ENCODE measurements at regions not wholly inside any gene's neighbourhood (a gene's known extent, or its start where the extent isn't known, plus 50 kb on each side); places are given as distances from the start of the nearest gene placed in this dataset.

DNA sequence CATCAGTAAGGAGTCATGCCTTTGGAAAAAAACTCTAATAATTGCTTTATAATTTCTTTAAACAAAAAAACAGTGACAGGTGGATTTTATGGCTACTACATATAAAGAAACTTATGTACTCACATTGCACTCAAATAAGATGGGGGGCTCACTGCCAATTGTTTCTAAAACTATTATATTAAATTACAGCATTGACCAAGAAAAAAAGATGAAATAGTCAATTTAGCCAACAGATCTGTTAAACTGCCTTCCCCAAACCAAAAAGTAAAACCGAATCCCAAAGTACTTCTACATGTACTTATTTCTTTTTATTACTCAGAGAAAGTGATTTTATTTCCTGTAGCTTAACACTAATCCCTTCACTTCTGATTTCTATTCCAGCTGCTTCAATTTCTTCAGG lies 716.8 kb upstream of the SLITRK5 start:
- no peaks in the 10 kb centered on the region for H3K36me3 Mint-ChIP-seq (ENCODE audit: low read depth)
- H3K9me3 Mint-ChIP-seq (ENCODE audit: low read depth) = peaks cover 9% of the 10 kb centered on the region
- no peaks in the 10 kb centered on the region for H3K27me3 Mint-ChIP-seq (ENCODE audit: low read depth)
- TF ChIP-seq, protein P1, sequence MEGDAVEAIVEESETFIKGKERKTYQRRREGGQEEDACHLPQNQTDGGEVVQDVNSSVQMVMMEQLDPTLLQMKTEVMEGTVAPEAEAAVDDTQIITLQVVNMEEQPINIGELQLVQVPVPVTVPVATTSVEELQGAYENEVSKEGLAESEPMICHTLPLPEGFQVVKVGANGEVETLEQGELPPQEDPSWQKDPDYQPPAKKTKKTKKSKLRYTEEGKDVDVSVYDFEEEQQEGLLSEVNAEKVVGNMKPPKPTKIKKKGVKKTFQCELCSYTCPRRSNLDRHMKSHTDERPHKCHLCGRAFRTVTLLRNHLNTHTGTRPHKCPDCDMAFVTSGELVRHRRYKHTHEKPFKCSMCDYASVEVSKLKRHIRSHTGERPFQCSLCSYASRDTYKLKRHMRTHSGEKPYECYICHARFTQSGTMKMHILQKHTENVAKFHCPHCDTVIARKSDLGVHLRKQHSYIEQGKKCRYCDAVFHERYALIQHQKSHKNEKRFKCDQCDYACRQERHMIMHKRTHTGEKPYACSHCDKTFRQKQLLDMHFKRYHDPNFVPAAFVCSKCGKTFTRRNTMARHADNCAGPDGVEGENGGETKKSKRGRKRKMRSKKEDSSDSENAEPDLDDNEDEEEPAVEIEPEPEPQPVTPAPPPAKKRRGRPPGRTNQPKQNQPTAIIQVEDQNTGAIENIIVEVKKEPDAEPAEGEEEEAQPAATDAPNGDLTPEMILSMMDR (IDR thresholded peaks at IDR 0.05) = no peak
- no peak overlapping the region for H3K27ac Mint-ChIP-seq (ENCODE audit: unreplicated experiment)
- no peak for DNase-seq (ENCODE audit: low spot score)
- no peak overlapping the region for H3K4me3 Mint-ChIP-seq (ENCODE audit: unreplicated experiment)
- no peaks in the 10 kb centered on the region for H3K4me1 Mint-ChIP-seq (ENCODE audit: low read depth)

DNA sequence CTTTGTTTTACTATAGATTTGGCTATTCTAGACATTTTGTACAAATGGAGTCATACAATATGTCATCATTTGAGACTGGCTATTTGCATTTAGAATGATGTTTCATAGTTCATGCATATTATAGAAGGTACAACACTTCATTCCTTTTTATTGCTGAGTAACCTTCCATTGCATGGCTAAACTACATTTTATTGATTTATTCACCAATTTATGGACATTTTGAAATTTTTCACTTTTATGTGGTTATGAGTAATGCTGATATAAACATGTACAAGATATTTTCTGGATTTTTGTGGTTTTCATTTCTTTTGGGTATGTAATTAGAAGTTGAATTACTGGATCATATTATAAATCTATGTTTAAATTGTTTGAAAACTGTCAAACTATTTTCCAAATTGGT lies 710.3 kb upstream of the SLITRK5 start:
- Mint-ChIP-seq H3K27me3 (ENCODE audit: low read depth) (no peaks in the 10 kb centered on the region), H3K4me1 (ENCODE audit: low read depth) (no peaks in the 10 kb centered on the region), H3K9me3 (ENCODE audit: low read depth) (peaks cover 9% of the 10 kb centered on the region), H3K27ac (ENCODE audit: unreplicated experiment) (no peak overlapping the region), H3K4me3 (ENCODE audit: unreplicated experiment) (no peak overlapping the region), H3K36me3 (ENCODE audit: low read depth) (no peaks in the 10 kb centered on the region)
- no peak for DNase-seq (ENCODE audit: low spot score)
- TF ChIP-seq, protein P1 (IDR thresholded peaks at IDR 0.05) = no peak

DNA sequence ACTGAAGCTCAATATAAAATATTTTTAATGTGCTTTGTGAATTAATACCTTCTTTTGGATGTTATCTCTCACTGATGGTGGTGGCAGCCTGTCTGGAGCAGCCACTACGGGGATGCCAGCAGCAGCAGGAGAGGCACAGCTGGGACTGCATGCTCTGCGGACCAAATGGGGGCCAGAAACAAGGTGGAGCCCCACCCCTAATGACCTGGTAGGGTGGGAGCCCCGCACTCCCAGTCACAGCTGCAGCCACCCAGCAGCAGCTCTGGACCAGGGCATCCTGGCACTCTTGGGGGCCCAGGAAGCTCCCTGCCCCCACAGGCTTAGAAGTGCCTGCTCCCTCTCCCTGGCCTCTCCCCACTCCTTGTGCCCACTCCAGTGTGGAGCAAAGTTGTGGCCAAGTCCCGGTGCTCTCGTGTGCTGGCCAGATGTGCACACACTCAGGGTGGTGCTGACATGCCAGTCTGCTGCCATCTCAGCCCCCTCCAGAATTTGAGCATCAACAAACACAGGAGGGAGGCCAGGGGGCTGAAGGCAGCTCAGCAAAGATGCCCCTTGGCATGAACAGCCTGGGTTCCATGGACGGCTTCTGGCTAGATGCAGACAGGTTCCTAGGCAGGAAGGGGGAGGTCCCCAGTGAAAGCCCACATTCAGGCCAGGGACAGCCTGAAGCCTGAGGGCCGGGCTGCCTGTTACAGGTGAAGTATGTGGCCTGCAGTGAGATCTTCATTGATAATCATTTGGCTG lies 696.7 kb upstream of the SLITRK5 start:
- Mint-ChIP-seq H3K27me3 (ENCODE audit: low read depth) (no peaks in the 10 kb centered on the region), H3K27ac (ENCODE audit: unreplicated experiment) (no peak overlapping the region), H3K36me3 (ENCODE audit: low read depth) (no peaks in the 10 kb centered on the region), H3K4me3 (ENCODE audit: unreplicated experiment) (no peak overlapping the region), H3K9me3 (ENCODE audit: low read depth) (no peaks in the 10 kb centered on the region), H3K4me1 (ENCODE audit: low read depth) (no peaks in the 10 kb centered on the region)
- DNase-seq (ENCODE audit: low spot score) = peak; percentile 55
- TF ChIP-seq, protein P1 (IDR thresholded peaks at IDR 0.05) = no peak

DNA sequence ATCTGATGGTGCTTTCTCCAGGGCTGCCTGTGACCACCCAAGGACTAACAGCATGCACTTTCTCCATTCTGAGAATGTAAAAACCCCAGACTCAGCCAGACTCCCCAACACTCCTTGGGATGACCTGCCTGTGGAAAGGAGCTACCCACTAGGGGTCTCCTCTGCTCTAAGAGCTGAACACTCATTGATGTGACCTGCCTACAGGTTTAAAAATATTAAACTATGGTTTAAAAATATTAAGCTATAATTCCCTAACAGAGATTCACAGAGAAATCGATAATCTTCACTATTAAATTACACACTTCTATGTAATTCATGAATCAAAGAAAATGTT lies 696.2 kb upstream of the SLITRK5 start:
- no peak overlapping the region for H3K27ac Mint-ChIP-seq (ENCODE audit: unreplicated experiment)
- no peaks in the 10 kb centered on the region for H3K36me3 Mint-ChIP-seq (ENCODE audit: low read depth)
- H3K27me3 Mint-ChIP-seq (ENCODE audit: low read depth) = no peaks in the 10 kb centered on the region
- no peaks in the 10 kb centered on the region for H3K4me1 Mint-ChIP-seq (ENCODE audit: low read depth)
- TF ChIP-seq, protein P1 (IDR thresholded peaks at IDR 0.05) = peak; percentile 47
- DNase-seq (ENCODE audit: low spot score) = no peak
- H3K9me3 Mint-ChIP-seq (ENCODE audit: low read depth) = no peaks in the 10 kb centered on the region
- H3K4me3 Mint-ChIP-seq (ENCODE audit: unreplicated experiment) = no peak overlapping the region

DNA sequence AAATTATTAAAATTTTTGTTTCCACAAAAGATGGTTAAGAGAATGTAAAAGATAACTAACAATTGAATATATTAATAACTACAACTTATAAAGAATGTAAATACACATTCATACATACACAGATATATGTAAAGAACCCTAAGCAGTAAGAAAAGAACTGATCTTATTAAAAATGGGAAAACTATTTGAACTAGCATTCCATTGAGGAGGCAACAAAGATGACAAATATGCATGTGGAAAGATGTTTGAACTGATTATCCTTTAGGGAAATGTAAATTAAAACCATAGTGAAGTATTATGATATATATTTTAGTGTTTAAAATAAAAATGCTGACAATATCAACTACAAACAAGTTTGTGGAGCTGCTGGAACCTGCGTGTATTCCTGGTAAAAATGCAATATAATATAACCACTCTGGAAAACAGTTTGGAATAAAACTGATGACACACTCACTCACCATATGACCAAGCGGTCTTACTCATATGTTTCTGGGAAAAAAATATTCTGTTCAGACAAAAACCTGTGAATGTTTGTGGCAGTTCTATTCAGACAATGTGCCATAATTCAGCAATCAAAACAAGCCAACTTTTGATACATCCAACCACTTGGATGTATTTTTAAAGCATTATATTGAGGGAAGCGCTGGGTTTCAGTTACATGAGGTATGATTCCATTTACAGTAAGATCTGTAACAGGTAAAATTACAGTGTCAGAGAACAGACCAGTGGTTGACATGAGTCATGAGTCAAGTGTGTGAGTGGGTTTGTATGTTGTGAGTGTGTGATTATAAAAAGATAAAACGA lies 694.4 kb upstream of the SLITRK5 start:
- DNase-seq (ENCODE audit: low spot score) = no peak
- TF ChIP-seq, protein P1 (IDR thresholded peaks at IDR 0.05) = no peak
- Mint-ChIP-seq H3K4me1 (ENCODE audit: low read depth) (no peaks in the 10 kb centered on the region), H3K4me3 (ENCODE audit: unreplicated experiment) (no peak overlapping the region), H3K9me3 (ENCODE audit: low read depth) (no peaks in the 10 kb centered on the region), H3K27ac (ENCODE audit: unreplicated experiment) (no peak overlapping the region), H3K36me3 (ENCODE audit: low read depth) (no peaks in the 10 kb centered on the region), H3K27me3 (ENCODE audit: low read depth) (no peaks in the 10 kb centered on the region)

Measured in chondrocyte (in vitro differentiated cells).